ENCODE measurements at regions not wholly inside any gene's neighbourhood (a gene's known extent, or its start where the extent isn't known, plus 50 kb on each side); places are given as distances from the start of the nearest gene placed in this dataset.

DNA sequence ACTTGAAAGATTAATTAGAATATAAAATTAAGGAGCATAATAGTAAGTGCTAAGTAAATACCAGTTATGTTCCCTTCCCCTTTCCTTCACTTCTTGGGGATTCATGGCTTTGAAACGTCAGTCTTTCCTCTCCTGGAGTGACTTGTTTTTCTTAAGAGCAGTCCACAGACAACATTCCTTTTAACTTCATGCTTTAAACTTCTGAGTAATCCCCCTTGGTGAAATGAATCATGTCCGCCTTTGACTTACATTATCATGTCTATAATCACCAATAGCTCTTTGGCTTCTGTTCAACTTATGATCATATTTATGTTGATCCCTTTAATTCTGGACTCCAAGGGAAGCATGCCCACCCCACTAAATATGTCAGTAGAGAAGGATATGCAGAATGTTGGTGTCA, 1012.1 kb upstream of the SLIT2 start:
- no peak for TF ChIP-seq CTCF (IDR thresholded peaks at IDR 0.05; ENCODE audit: low read depth, low read length, missing control alignments)
- DNase-seq (ENCODE audit: low read depth), result no peak
- H3K4me3 ChIP-seq (ENCODE audit: low read depth, low read length), result no peak overlapping the region

- DNase-seq (ENCODE audit: low read depth), result no peak
- no peak overlapping the region for H3K4me3 ChIP-seq (ENCODE audit: low read depth, low read length)
- no peak for TF ChIP-seq CTCF (IDR thresholded peaks at IDR 0.05; ENCODE audit: low read depth, low read length, missing control alignments)
Measured at GRCh38 chr4:19236473-19236872, 1015.2 kb upstream of the SLIT2 start.

GRCh38 chr4:19230906-19231545, 1020.7 kb upstream of the SLIT2 start:
- no peak for TF ChIP-seq CTCF (IDR thresholded peaks at IDR 0.05; ENCODE audit: low read depth, low read length, missing control alignments)
- H3K4me3 ChIP-seq (ENCODE audit: low read depth, low read length), result no peak overlapping the region
- DNase-seq (ENCODE audit: low read depth), result no peak

GRCh38 chr4:19227701-19228100, 1024.0 kb upstream of the SLIT2 start:
- H3K4me3 ChIP-seq (ENCODE audit: low read depth, low read length), result no peak overlapping the region
- no peak for TF ChIP-seq CTCF (IDR thresholded peaks at IDR 0.05; ENCODE audit: low read depth, low read length, missing control alignments)
- no peak for DNase-seq (ENCODE audit: low read depth)

DNA sequence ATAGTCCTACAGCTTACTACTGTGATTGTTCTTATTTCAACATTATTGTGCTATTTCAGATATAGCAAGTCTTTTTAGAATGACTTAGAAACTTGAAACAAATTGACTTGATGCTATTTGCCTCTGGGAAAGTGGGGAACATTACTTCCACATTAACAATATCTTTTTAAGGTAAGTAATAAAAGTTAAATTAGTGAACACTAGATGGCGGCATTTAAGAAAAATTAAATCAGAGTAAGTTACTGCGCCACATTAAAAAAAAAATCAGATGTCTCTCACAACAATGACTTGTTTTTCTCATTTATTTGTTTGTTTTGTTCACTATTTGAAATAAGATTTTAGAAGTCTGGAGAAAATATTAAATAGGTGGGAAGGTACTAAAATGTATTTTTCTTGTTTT, 1026.9 kb upstream of the SLIT2 start:
- no peak overlapping the region for H3K4me3 ChIP-seq (ENCODE audit: low read depth, low read length)
- TF ChIP-seq CTCF (IDR thresholded peaks at IDR 0.05; ENCODE audit: low read depth, low read length, missing control alignments), result no peak
- no peak for DNase-seq (ENCODE audit: low read depth)

DNA sequence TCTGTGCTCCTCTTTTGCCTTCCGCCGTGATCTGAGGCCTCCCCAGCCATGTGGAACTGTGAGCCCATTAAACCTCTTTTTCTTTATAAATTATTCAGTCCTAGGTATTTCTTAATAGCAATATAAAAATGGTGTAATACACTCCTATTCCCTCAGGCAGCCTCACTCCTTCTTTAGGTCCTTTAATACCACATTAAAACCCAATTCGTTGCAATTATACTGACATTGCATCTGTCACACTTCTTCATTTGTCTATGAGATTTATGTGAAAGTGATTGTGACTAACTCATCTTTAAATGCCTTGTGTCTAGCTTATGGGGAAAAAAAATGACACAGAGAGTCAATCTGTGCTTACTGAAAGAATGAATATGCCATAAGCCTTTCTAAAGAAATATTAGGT, 1035.2 kb upstream of the SLIT2 start:
- DNase-seq (ENCODE audit: low read depth), result no peak
- no peak for TF ChIP-seq CTCF (IDR thresholded peaks at IDR 0.05; ENCODE audit: low read depth, low read length, missing control alignments)
- H3K4me3 ChIP-seq (ENCODE audit: low read depth, low read length), result no peak overlapping the region

GRCh38 chr4:19214591-19215186, 1037.0 kb upstream of the SLIT2 start:
- DNase-seq (ENCODE audit: low read depth), result no peak
- TF ChIP-seq CTCF (IDR thresholded peaks at IDR 0.05; ENCODE audit: low read depth, low read length, missing control alignments), result no peak
- no peak overlapping the region for H3K4me3 ChIP-seq (ENCODE audit: low read depth, low read length)

All from GM12864 (cell line).